SK-N-SH (cell line): ENCODE measurements at regions not wholly inside any gene's neighbourhood (a gene's known extent, or its start where the extent isn't known, plus 50 kb on each side); places are given as distances from the start of the nearest gene placed in this dataset.

Experiments
- CTCF ChIA-PET: fragments of 300-600, 350-600 bp; formaldehyde crosslinking; extraction: SDS; loops from one replicate; lab custom pipeline; 2021; lab: Yijun Ruan, JAX
- POLR2A ChIA-PET: fragments of 350-600 bp; sonication (Branson Sonifier 250); formaldehyde crosslinking; extraction: SDS; loops from one replicate; lab custom pipeline; 2020; ENCODE audit warnings: antibody characterized with exemption, inconsistent platforms; lab: Yijun Ruan, JAX
- DNase-seq: peaks from one replicate; pipeline ENCODE4 v3.0.0; 2012
- H2AFZ ChIP-seq: fragments of 200-600 bp; sonication (generic); 2 replicates; pipeline ENCODE4 v1.8.1; 2016; ENCODE audit warnings: antibody characterized with exemption, mild to moderate bottlenecking, low read depth
- H3F3A ChIP-seq: fragments of 200-600 bp; sonication (generic); replicated peaks from 2 replicates; pipeline ENCODE3; 2016; ENCODE audit warnings: antibody characterized with exemption, mild to moderate bottlenecking; ENCODE audit not compliant: insufficient read depth
- H3K27ac ChIP-seq, 2 experiments: fragments of 200-500 bp in 1 of 2; fragments of 200-600 bp in 1 of 2; sonication (Bioruptor generic) in 1 of 2; sonication (generic), shearing (Covaris generic) in 1 of 2; 2 replicates each; pipeline versions ENCODE4 v1.5.1 to v1.6.1; 2014 to 2016; ENCODE audit warnings: low read depth in 2 of 2, inconsistent platforms in 1 of 2, low read length in 1 of 2, mild to moderate bottlenecking in 1 of 2, mixed read lengths in 1 of 2
- H3K27me3 ChIP-seq: fragments of 200-600 bp; sonication (generic), shearing (Covaris generic); 2 replicates; pipeline ENCODE4 v1.6.1; 2016; ENCODE audit warnings: mixed run types; ENCODE audit not compliant: insufficient read depth
- H3K36me3 ChIP-seq, 2 experiments: fragments of 200-500 bp in 1 of 2; fragments of 200-600 bp in 1 of 2; sonication (Bioruptor generic) in 1 of 2; sonication (generic) in 1 of 2; replicated peaks in 1 of 2; 2 replicates each; pipeline versions ENCODE3 to v1.5.1; 2014 to 2016; ENCODE audit warnings: low read length in 1 of 2, mild to moderate bottlenecking in 1 of 2; ENCODE audit not compliant: insufficient read depth in 2 of 2, control insufficient read depth in 1 of 2
- H3K4me1 ChIP-seq, 2 experiments: fragments of 200-500 bp in 1 of 2; fragments of 200-600 bp in 1 of 2; sonication (Bioruptor generic) in 1 of 2; sonication (generic), shearing (Covaris generic) in 1 of 2; 2 replicates each; pipeline versions ENCODE4 v1.5.1 to v1.6.1; 2014 to 2016; ENCODE audit warnings: low read depth in 1 of 2, low read length in 1 of 2, mixed run types in 1 of 2; ENCODE audit not compliant: insufficient read depth in 2 of 2, control insufficient read depth in 1 of 2
- H3K4me2 ChIP-seq: fragments of 200-600 bp; sonication (generic), shearing (Covaris generic); 2 replicates; pipeline ENCODE4 v1.6.1; 2017; ENCODE audit warnings: mixed run types
- H3K4me3 ChIP-seq, 2 experiments: fragments of 200-500 bp in 1 of 2; fragments of 200-600 bp in 1 of 2; sonication (Bioruptor generic) in 1 of 2; sonication (generic), shearing (Covaris generic) in 1 of 2; 2 replicates each; pipeline versions ENCODE4 v1.5.1 to v1.8.1; 2014 to 2016; ENCODE audit warnings: low read depth in 2 of 2, inconsistent platforms in 1 of 2, low read length in 1 of 2, mild to moderate bottlenecking in 1 of 2, mixed read lengths in 1 of 2, moderate library complexity in 1 of 2
- H3K79me2 ChIP-seq: fragments of 200-600 bp; sonication (generic); 2 replicates; pipeline ENCODE4 v1.8.1; 2017; ENCODE audit warnings: mild to moderate bottlenecking; ENCODE audit not compliant: insufficient read depth
- H3K9ac ChIP-seq: fragments of 200-600 bp; sonication (generic); 2 replicates; pipeline ENCODE4 v1.6.1; 2017; ENCODE audit warnings: mixed run types
- H3K9me2 ChIP-seq: fragments of 200-600 bp; sonication (generic); 2 replicates; pipeline ENCODE4 v1.6.1; 2017; ENCODE audit warnings: mixed run types
- H3K9me3 ChIP-seq: fragments of 200-600 bp; sonication (generic); 2 replicates; pipeline ENCODE4 v1.6.1; 2017; ENCODE audit warnings: mixed run types, mild to moderate bottlenecking, moderate library complexity
- H4K20me1 ChIP-seq: fragments of 200-600 bp; sonication (generic); 2 replicates; pipeline ENCODE4 v1.6.1; 2017; ENCODE audit warnings: mild to moderate bottlenecking, mixed run types; ENCODE audit not compliant: insufficient read depth
- CHD2 ChIP-seq: fragments of 150-350 bp; IDR thresholded peaks from 2 replicates; pipeline ENCODE4 v1.6.1; 2018; ENCODE audit warnings: low read length; ENCODE audit not compliant: partially characterized antibody
- EP300 ChIP-seq, 2 experiments: IDR thresholded peaks; 2 replicates each; pipeline versions ENCODE4 v1.4.0 to v1.6.1; 2012; ENCODE audit warnings: borderline replicate concordance in 1 of 2, low read depth in 1 of 2, low read length in 1 of 2
- FOSL2 ChIP-seq: IDR thresholded peaks from 2 replicates; pipeline ENCODE4 v1.4.0; 2012; ENCODE audit warnings: low read depth, mild to moderate bottlenecking, moderate library complexity, borderline replicate concordance
- GABPA ChIP-seq: IDR thresholded peaks from 2 replicates; pipeline ENCODE4 v1.4.0; 2012; ENCODE audit warnings: low read depth, mild to moderate bottlenecking
- MEF2A ChIP-seq: IDR thresholded peaks from 2 replicates; pipeline ENCODE4 v1.4.0; 2012; ENCODE audit warnings: low read depth, borderline replicate concordance
- MXI1 ChIP-seq: IDR thresholded peaks from 2 replicates; pipeline ENCODE4 v1.6.1; 2012; ENCODE audit warnings: mild to moderate bottlenecking, low read depth, low read length, improper control_type of control experiment
- POLR2AphosphoS5 ChIP-seq: IDR thresholded peaks from 2 replicates; pipeline ENCODE4 v1.6.1; 2012; ENCODE audit warnings: low read depth, low read length
- SIN3A ChIP-seq: IDR thresholded peaks from 2 replicates; pipeline ENCODE4 v1.6.1; 2012; ENCODE audit warnings: low read depth, mild to moderate bottlenecking, low read length, moderate library complexity, borderline replicate concordance
- TAF1 ChIP-seq: IDR thresholded peaks from 2 replicates; pipeline ENCODE4 v1.6.1; 2012; ENCODE audit warnings: low read depth, mild to moderate bottlenecking, low read length, moderate library complexity, borderline replicate concordance
- YY1 ChIP-seq: IDR thresholded peaks from 2 replicates; pipeline ENCODE4 v1.4.0; 2012; ENCODE audit warnings: low read depth, mild to moderate bottlenecking
- WGBS: methylation state at CpG from one replicate; pipeline ENCODE4 v1.1.6; 2017; ENCODE audit warnings: low lambda C conversion rate; 5-methylcytosine and 5-hydroxymethylcytosine counted together
- TF ChIP-seq, protein P1 (sequence below): IDR thresholded peaks from 2 replicates; pipeline ENCODE4 v1.6.1; 2012; ENCODE audit warnings: mild to moderate bottlenecking, low read depth, low read length, moderate library complexity
- TF ChIP-seq, protein P2 (sequence below): fragments of 200-600 bp; sonication (generic); IDR thresholded peaks from 2 replicates; pipeline ENCODE4 v1.6.1; 2017; ENCODE audit warnings: antibody characterized with exemption, mild to moderate bottlenecking, moderate library complexity
- TF ChIP-seq, protein P3 (sequence below): IDR thresholded peaks from 2 replicates; pipeline ENCODE4 v1.4.0; 2012; ENCODE audit warnings: low read depth, borderline replicate concordance

DNA sequence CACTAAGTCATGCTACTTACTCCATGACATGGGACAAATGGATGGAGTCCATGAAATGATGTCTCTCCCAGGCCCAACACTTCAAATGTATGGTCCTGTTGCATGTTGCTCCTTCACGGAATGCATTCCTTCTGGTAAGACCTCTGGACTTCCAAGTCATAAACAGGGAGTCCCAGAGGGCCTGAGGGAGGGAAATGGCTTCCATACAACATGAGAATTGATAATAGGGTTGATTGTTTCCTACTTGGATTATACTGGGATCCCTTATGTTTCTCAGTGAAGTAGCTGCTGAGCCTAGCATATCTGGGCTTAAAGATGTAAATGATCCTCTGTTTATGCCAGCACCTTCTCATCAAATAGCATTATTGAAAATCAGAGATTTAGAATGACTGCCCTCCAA lies 104.2 kb upstream of the MAGI3 start (continued):
- TF ChIP-seq MXI1 = no peak
- TF ChIP-seq GABPA = no peak
- TF ChIP-seq YY1 = no peak
- no peak for TF ChIP-seq EP300 (IDR thresholded peaks at IDR 0.05; ENCODE audit: borderline replicate concordance in 1 of 2, low read depth in 1 of 2, low read length in 1 of 2)
- TF ChIP-seq, protein P1, sequence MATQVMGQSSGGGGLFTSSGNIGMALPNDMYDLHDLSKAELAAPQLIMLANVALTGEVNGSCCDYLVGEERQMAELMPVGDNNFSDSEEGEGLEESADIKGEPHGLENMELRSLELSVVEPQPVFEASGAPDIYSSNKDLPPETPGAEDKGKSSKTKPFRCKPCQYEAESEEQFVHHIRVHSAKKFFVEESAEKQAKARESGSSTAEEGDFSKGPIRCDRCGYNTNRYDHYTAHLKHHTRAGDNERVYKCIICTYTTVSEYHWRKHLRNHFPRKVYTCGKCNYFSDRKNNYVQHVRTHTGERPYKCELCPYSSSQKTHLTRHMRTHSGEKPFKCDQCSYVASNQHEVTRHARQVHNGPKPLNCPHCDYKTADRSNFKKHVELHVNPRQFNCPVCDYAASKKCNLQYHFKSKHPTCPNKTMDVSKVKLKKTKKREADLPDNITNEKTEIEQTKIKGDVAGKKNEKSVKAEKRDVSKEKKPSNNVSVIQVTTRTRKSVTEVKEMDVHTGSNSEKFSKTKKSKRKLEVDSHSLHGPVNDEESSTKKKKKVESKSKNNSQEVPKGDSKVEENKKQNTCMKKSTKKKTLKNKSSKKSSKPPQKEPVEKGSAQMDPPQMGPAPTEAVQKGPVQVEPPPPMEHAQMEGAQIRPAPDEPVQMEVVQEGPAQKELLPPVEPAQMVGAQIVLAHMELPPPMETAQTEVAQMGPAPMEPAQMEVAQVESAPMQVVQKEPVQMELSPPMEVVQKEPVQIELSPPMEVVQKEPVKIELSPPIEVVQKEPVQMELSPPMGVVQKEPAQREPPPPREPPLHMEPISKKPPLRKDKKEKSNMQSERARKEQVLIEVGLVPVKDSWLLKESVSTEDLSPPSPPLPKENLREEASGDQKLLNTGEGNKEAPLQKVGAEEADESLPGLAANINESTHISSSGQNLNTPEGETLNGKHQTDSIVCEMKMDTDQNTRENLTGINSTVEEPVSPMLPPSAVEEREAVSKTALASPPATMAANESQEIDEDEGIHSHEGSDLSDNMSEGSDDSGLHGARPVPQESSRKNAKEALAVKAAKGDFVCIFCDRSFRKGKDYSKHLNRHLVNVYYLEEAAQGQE = no peak
- TF ChIP-seq, all 33 proteins: peak for 0

DNA sequence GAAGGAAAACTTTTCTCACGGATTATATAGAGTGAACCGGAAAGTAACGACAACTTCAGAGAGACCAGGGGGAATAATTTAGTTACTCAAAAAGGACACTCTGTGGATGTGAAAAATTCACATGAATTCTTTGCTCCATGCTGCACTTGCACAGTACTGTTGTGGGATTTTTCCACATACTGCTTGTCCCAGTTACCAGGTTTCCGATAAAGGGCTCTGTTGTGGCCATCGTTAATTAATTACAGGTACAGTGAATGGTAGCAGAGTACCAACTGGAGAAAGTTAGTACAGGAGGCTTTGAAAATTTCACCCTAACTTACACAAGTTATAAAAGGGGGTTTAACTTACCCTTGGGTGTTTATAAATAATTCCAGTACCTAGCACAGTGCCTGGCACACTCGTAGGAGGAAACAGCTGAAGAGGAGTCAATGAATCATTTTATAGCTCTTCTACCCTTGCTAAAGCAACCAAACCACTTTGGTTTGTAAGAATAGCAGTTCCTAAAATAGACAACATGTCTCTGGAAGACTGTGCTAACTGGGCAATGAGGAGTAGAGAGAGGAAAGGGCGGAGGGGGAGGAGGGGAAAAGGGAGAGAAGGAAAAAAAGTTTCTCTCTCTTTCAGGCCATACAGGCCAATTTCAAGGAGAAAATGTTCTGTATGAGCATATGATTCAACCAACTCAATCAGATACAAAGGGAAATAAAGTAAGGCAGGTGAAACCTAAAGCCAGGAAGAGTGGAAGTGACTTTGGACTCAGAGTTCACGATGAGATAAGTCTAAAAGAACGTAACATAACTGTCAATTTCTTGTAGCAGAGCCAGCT lies 98.3 kb upstream of the MAGI3 start:
- no peaks in the 10 kb centered on the region for H3K36me3 ChIP-seq
- H3K9me3 ChIP-seq = no peaks in the 10 kb centered on the region
- 77% methylated on average over 9 of the region's 9 CpGs for WGBS
- H3K4me3 ChIP-seq = no peak overlapping the region
- H3K27me3 ChIP-seq = no peaks in the 10 kb centered on the region
- no peaks in the 10 kb centered on the region for H4K20me1 ChIP-seq
- no peak for TF ChIP-seq MEF2A
- TF ChIP-seq, all 33 proteins: peak for 0
- DNase-seq = no peak
- ChIA-PET POLR2A (no interaction called here), CTCF (interaction anchor here (0.6 kb wide), 1 partner anchor 9 kb away, joined by 3 read pairs; no protein-coding TSS in a partner anchor)
- Histone ChIP-seq H3F3A (no peaks in the 10 kb centered on the region), H3K9ac (no peak overlapping the region), H3K9me2 (no peaks in the 10 kb centered on the region), H2AFZ (no peak overlapping the region), H3K79me2 (no peaks in the 10 kb centered on the region), H3K27ac (no peak overlapping the region), H3K4me2 (no peak overlapping the region), H3K4me1 (no peaks in the 10 kb centered on the region)

- TF ChIP-seq POLR2AphosphoS5 (no peak), TAF1 (no peak), FOSL2 (no peak), CHD2 (no peak), SIN3A (no peak)
- TF ChIP-seq, protein P2, sequence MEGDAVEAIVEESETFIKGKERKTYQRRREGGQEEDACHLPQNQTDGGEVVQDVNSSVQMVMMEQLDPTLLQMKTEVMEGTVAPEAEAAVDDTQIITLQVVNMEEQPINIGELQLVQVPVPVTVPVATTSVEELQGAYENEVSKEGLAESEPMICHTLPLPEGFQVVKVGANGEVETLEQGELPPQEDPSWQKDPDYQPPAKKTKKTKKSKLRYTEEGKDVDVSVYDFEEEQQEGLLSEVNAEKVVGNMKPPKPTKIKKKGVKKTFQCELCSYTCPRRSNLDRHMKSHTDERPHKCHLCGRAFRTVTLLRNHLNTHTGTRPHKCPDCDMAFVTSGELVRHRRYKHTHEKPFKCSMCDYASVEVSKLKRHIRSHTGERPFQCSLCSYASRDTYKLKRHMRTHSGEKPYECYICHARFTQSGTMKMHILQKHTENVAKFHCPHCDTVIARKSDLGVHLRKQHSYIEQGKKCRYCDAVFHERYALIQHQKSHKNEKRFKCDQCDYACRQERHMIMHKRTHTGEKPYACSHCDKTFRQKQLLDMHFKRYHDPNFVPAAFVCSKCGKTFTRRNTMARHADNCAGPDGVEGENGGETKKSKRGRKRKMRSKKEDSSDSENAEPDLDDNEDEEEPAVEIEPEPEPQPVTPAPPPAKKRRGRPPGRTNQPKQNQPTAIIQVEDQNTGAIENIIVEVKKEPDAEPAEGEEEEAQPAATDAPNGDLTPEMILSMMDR = no peak
- TF ChIP-seq, protein P3, sequence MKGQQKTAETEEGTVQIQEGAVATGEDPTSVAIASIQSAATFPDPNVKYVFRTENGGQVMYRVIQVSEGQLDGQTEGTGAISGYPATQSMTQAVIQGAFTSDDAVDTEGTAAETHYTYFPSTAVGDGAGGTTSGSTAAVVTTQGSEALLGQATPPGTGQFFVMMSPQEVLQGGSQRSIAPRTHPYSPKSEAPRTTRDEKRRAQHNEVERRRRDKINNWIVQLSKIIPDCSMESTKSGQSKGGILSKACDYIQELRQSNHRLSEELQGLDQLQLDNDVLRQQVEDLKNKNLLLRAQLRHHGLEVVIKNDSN = no peak
- Histone ChIP-seq H4K20me1 (no peaks in the 10 kb centered on the region), H3K27me3 (no peaks in the 10 kb centered on the region), H3K36me3 (no peaks in the 10 kb centered on the region), H3K4me3 (no peak overlapping the region), H3K79me2 (no peaks in the 10 kb centered on the region), H3K9me2 (no peaks in the 10 kb centered on the region), H3K9ac (no peak overlapping the region), H3K27ac (no peak overlapping the region), H2AFZ (no peak overlapping the region), H3F3A (no peaks in the 10 kb centered on the region), H3K4me2 (no peak overlapping the region), H3K4me1 (no peaks in the 10 kb centered on the region), H3K9me3 (no peaks in the 10 kb centered on the region)
- 49% methylated on average over 2 of the region's 2 CpGs for WGBS
- POLR2A ChIA-PET = no interaction called here
- DNase-seq = no peak
- CTCF ChIA-PET = interaction anchor here (0.5 to 1.4 kb wide), 3 partner anchors 41 to 354 kb away, joined by 3 to 4 read pairs (median 3); no protein-coding TSS in a partner anchor
These were observed 97.6 kb upstream of the MAGI3 start for GRCh38 chr1:113292603-113293255.
